ENCODE measurements at regions not wholly inside any gene's neighbourhood (a gene's known extent, or its start where the extent isn't known, plus 50 kb on each side); places are given as distances from the start of the nearest gene placed in this dataset.

- peak; percentile 57 for DNase-seq (ENCODE audit: low spot score)
These were observed 541.7 kb upstream of the SORCS1 start for GRCh38 chr10:107706096-107706725.

GRCh38 chr10:107701943-107702342 lies 537.4 kb upstream of the SORCS1 start:
- DNase-seq (ENCODE audit: low spot score), result peak; percentile 8

GRCh38 chr10:107692072-107692471 lies 527.6 kb upstream of the SORCS1 start:
- no peak for DNase-seq (ENCODE audit: low spot score)

- no peak for DNase-seq (ENCODE audit: low spot score)
These were observed 524.8 kb upstream of the SORCS1 start for GRCh38 chr10:107689323-107689722.

- DNase-seq (ENCODE audit: low spot score), result peak; percentile 11
These were observed 523.2 kb upstream of the SORCS1 start for GRCh38 chr10:107687701-107688100.

GRCh38 chr10:107686095-107686494 lies 521.6 kb upstream of the SORCS1 start:
- no peak for DNase-seq (ENCODE audit: low spot score)

GRCh38 chr10:107671960-107672359 lies 507.5 kb upstream of the SORCS1 start:
- no peak for DNase-seq (ENCODE audit: low spot score)

GRCh38 chr10:107666214-107666613 lies 501.7 kb upstream of the SORCS1 start:
- DNase-seq (ENCODE audit: low spot score), result no peak

- DNase-seq (ENCODE audit: low spot score), result no peak
These were observed 501.0 kb upstream of the SORCS1 start for GRCh38 chr10:107665459-107665858.

GRCh38 chr10:107657851-107658250 lies 493.3 kb upstream of the SORCS1 start:
- peak; percentile 44 for DNase-seq (ENCODE audit: low spot score)

GRCh38 chr10:107656932-107657331 lies 492.4 kb upstream of the SORCS1 start:
- no peak for DNase-seq (ENCODE audit: low spot score)

- DNase-seq (ENCODE audit: low spot score), result peak; percentile 61
These were observed 489.4 kb upstream of the SORCS1 start for GRCh38 chr10:107653832-107654287.

- DNase-seq (ENCODE audit: low spot score), result no peak
These were observed 486.4 kb upstream of the SORCS1 start for GRCh38 chr10:107650939-107651338.

GRCh38 chr10:107649249-107649648 lies 484.7 kb upstream of the SORCS1 start:
- DNase-seq (ENCODE audit: low spot score), result no peak

- no peak for DNase-seq (ENCODE audit: low spot score)
These were observed 483.0 kb upstream of the SORCS1 start for GRCh38 chr10:107647462-107647861.

- DNase-seq (ENCODE audit: low spot score), result no peak
These were observed 467.4 kb upstream of the SORCS1 start for GRCh38 chr10:107631876-107632275.

- no peak for DNase-seq (ENCODE audit: low spot score)
These were observed 462.4 kb upstream of the SORCS1 start for GRCh38 chr10:107626862-107627261.

- no peak for DNase-seq (ENCODE audit: low spot score)
These were observed 458.8 kb upstream of the SORCS1 start for GRCh38 chr10:107623292-107623691.

- no peak for DNase-seq (ENCODE audit: low spot score)
These were observed 454.6 kb upstream of the SORCS1 start for GRCh38 chr10:107619139-107619538.

- no peak for DNase-seq (ENCODE audit: low spot score)
These were observed 454.0 kb upstream of the SORCS1 start for GRCh38 chr10:107618504-107618994.

GRCh38 chr10:107616463-107617410 lies 452.2 kb upstream of the SORCS1 start:
- peak; percentile 22 for DNase-seq (ENCODE audit: low spot score)

- DNase-seq (ENCODE audit: low spot score), result no peak
These were observed 451.5 kb upstream of the SORCS1 start for GRCh38 chr10:107616031-107616430.

All from kidney tubule cell (primary cell).